ENCODE measurements at regions not wholly inside any gene's neighbourhood (a gene's known extent, or its start where the extent isn't known, plus 50 kb on each side); places are given as distances from the start of the nearest gene placed in this dataset.
A peak's percentile ranks its signal among the peaks of the same experiment; 100 is the strongest.

DNA sequence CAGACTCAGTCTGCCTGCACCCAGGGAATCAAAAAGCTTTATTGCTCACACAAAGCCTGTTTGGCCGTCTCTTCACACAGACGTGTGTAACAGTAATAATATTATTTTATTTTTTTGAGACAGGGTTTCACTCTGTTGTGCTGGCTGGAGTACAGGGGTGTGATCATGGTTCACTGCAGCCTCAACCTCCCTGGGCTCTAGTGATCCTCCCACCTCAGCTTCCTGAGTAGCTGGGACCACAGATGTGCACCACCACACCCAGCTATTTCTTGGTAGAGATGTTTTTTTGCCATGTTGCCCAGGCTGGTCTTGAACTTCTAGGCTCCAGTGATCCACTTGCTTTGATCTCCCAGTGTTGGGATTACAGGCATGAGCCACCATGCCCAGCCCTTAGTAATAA is 88.4 kb upstream of the DCD start:
- Histone ChIP-seq H3K79me2 (ENCODE audit: low read length) (no peaks in the 10 kb centered on the region), H3K4me2 (ENCODE audit: low read depth, low read length) (no peak overlapping the region), H2AFZ (ENCODE audit: low read length) (no peak overlapping the region)

GRCh38 chr12:54734196-54734950 is 86.2 kb upstream of the DCD start:
- no peak for TF ChIP-seq EZH2phosphoT487 (IDR thresholded peaks at IDR 0.05; ENCODE audit: low read length)
- TF ChIP-seq CTCF (IDR thresholded peaks at IDR 0.05; ENCODE audit: low read length): no peak
- no peak for TF ChIP-seq EZH2 (optimal IDR thresholded peaks at IDR 0.05; ENCODE audit: low read depth, low read length)
- no peaks in the 10 kb centered on the region for H3F3A ChIP-seq (ENCODE audit: insufficient read depth, low read length)
- H3K79me2 ChIP-seq (ENCODE audit: low read length): no peaks in the 10 kb centered on the region
- no peaks in the 10 kb centered on the region for H3K9me2 ChIP-seq (replicated peaks; ENCODE audit: insufficient read depth, low read length)
- H4K20me1 ChIP-seq (ENCODE audit: insufficient read depth, low read length): no peaks in the 10 kb centered on the region
- H3K9me3 ChIP-seq (replicated peaks; ENCODE audit: insufficient read depth, low read length): no peaks in the 10 kb centered on the region
- DNase-seq: no peak
- H3K4me3 ChIP-seq (ENCODE audit: low read length): no peak overlapping the region
- no peaks in the 10 kb centered on the region for H3K27me3 ChIP-seq (replicated peaks; ENCODE audit: insufficient read depth, low read length)
- no peak overlapping the region for H3K4me2 ChIP-seq (ENCODE audit: low read depth, low read length)
- no peaks in the 10 kb centered on the region for H3K36me3 ChIP-seq (replicated peaks; ENCODE audit: insufficient read depth, low read length)
- H3K4me1 ChIP-seq (ENCODE audit: low read length): no peaks in the 10 kb centered on the region
- H3K9ac ChIP-seq (ENCODE audit: low read length): no peak overlapping the region
- H2AFZ ChIP-seq (ENCODE audit: low read length): no peak overlapping the region
- H3K27ac ChIP-seq (ENCODE audit: low read length): no peak overlapping the region

More for the DNA sequence above, 88.4 kb upstream of the DCD start:
- Histone ChIP-seq H3F3A (ENCODE audit: insufficient read depth, low read length) (no peaks in the 10 kb centered on the region), H3K27me3 (replicated peaks; ENCODE audit: insufficient read depth, low read length) (no peaks in the 10 kb centered on the region), H3K9me3 (replicated peaks; ENCODE audit: insufficient read depth, low read length) (no peaks in the 10 kb centered on the region), H3K27ac (ENCODE audit: low read length) (no peak overlapping the region), H3K36me3 (replicated peaks; ENCODE audit: insufficient read depth, low read length) (no peaks in the 10 kb centered on the region), H3K4me1 (ENCODE audit: low read length) (peaks cover 2% of the 10 kb centered on the region; the same call in 1 of the 2 replicates), H3K9ac (ENCODE audit: low read length) (no peak overlapping the region), H3K9me2 (replicated peaks; ENCODE audit: insufficient read depth, low read length) (no peaks in the 10 kb centered on the region), H4K20me1 (ENCODE audit: insufficient read depth, low read length) (no peaks in the 10 kb centered on the region), H3K4me3 (ENCODE audit: low read length) (no peak overlapping the region)
- DNase-seq: no peak
- TF ChIP-seq CTCF (IDR thresholded peaks at IDR 0.05; ENCODE audit: low read length) (no peak), EZH2 (optimal IDR thresholded peaks at IDR 0.05; ENCODE audit: low read depth, low read length) (no peak), EZH2phosphoT487 (IDR thresholded peaks at IDR 0.05; ENCODE audit: low read length) (no peak)

DNA sequence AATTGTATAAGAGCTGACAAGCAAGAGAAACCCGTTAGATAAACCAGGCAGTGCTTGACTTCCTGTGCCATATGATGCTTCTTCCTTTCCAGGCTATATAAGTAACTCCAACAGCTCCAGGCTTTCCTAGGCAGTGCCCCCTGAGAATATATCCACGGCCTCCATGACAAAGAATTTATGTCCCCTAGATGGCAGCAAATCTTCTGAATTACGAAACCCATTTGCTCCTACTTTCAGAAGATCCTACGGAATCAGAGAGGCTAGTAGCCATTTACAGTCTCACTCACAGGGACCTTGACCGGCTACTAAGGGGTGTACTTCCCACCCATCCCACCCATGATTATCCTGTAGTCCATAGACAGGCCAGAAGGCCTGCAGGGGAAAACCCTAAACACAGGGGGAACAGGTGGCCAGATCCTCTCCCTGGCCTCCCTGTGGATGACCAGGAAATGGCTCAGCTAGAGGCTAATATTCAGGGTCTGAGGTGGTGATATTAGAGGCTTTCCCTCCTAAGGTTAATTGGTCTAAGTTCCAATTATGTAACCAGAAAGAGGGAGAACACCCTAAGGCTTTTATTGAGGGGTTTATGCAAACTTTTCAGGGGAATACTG is 77.2 kb upstream of the DCD start:
- Histone ChIP-seq H3K4me3 (ENCODE audit: low read length) (no peak overlapping the region), H3K36me3 (replicated peaks; ENCODE audit: insufficient read depth, low read length) (no peaks in the 10 kb centered on the region), H3K4me2 (ENCODE audit: low read depth, low read length) (no peak overlapping the region), H3K79me2 (ENCODE audit: low read length) (no peaks in the 10 kb centered on the region), H3K9me3 (replicated peaks; ENCODE audit: insufficient read depth, low read length) (no peaks in the 10 kb centered on the region), H3F3A (ENCODE audit: insufficient read depth, low read length) (no peaks in the 10 kb centered on the region), H2AFZ (ENCODE audit: low read length) (no peak overlapping the region), H3K4me1 (ENCODE audit: low read length) (peaks cover under 1% of the 10 kb centered on the region), H4K20me1 (ENCODE audit: insufficient read depth, low read length) (no peaks in the 10 kb centered on the region), H3K27ac (ENCODE audit: low read length) (no peak overlapping the region), H3K9ac (ENCODE audit: low read length) (no peak overlapping the region), H3K27me3 (replicated peaks; ENCODE audit: insufficient read depth, low read length) (no peaks in the 10 kb centered on the region), H3K9me2 (replicated peaks; ENCODE audit: insufficient read depth, low read length) (no peaks in the 10 kb centered on the region)
- peak; percentile 47 for TF ChIP-seq CTCF (IDR thresholded peaks at IDR 0.05; ENCODE audit: low read length)
- TF ChIP-seq EZH2 (optimal IDR thresholded peaks at IDR 0.05; ENCODE audit: low read depth, low read length): no peak
- no peak for TF ChIP-seq EZH2phosphoT487 (IDR thresholded peaks at IDR 0.05; ENCODE audit: low read length)
- peak; percentile 55 for DNase-seq
